WTC11 (cell line): ENCODE measurements at regions not wholly inside any gene's neighbourhood (a gene's known extent, or its start where the extent isn't known, plus 50 kb on each side); places are given as distances from the start of the nearest gene placed in this dataset.

Experiments used
- ATAC-seq: fragments of 200-7000 bp; cut with Tn5 transposase; 2 replicates; pipeline ENCODE4 v1.10.0; 2021; ENCODE audit warnings: mild to moderate bottlenecking, moderate library complexity
- CTCF ChIA-PET: fragments of 300-600 bp; sonication (Branson Sonifier 250); formaldehyde crosslinking; loops from one replicate; lab custom pipeline; 2021; ENCODE audit warnings: antibody characterized with exemption; lab: Charles Lee
- POLR2A ChIA-PET: fragments of 350-600 bp; sonication (Branson Sonifier 250); formaldehyde crosslinking; loops from one replicate; lab custom pipeline; 2021; ENCODE audit warnings: antibody characterized with exemption; lab: Charles Lee
- DNase-seq: peaks from one replicate; pipeline ENCODE4 v3.0.0; 2021; ENCODE audit warnings: low spot score
- H3K27ac Mint-ChIP-seq: 2 replicates; pipeline ENCODE4 v1.8.0; 2021; ENCODE audit warnings: mixed read lengths
- H3K27me3 Mint-ChIP-seq: 2 replicates; pipeline ENCODE4 v1.8.0; 2021; ENCODE audit warnings: low read depth, mild to moderate bottlenecking, moderate library complexity, mixed read lengths
- H3K36me3 Mint-ChIP-seq: 2 replicates; pipeline ENCODE4 v1.8.0; 2021; ENCODE audit warnings: mixed read lengths
- H3K4me1 Mint-ChIP-seq: 2 replicates; pipeline ENCODE4 v1.8.0; 2022; ENCODE audit warnings: mixed read lengths
- H3K4me3 Mint-ChIP-seq: 2 replicates; pipeline ENCODE4 v1.8.0; 2021; ENCODE audit warnings: mild to moderate bottlenecking, moderate library complexity, mixed read lengths
- H3K9me3 Mint-ChIP-seq: 2 replicates; pipeline ENCODE4 v1.8.0; 2021; ENCODE audit warnings: mixed read lengths
- ATF1 ChIP-seq: sonication (generic); formaldehyde crosslinking; IDR thresholded peaks from 2 replicates; pipeline ENCODE4 v1.8.1; 2023; ENCODE audit warnings: mild to moderate bottlenecking, moderate library complexity, missing genetic modification reagents
- ATF3 ChIP-seq: sonication (generic); formaldehyde crosslinking; conservative IDR thresholded peaks from 2 replicates; pipeline ENCODE4 v1.8.1; 2022; ENCODE audit warnings: mild to moderate bottlenecking, missing genetic modification reagents
- CREB1 ChIP-seq: sonication (generic); formaldehyde crosslinking; IDR thresholded peaks from 2 replicates; pipeline ENCODE4 v1.8.0; 2023; ENCODE audit warnings: mild to moderate bottlenecking, missing genetic modification reagents
- ESRRA ChIP-seq: sonication (generic); formaldehyde crosslinking; IDR thresholded peaks from 2 replicates; pipeline ENCODE4 v1.8.1; 2022; ENCODE audit warnings: mild to moderate bottlenecking, missing genetic modification reagents, borderline replicate concordance
- FOXK1 ChIP-seq: sonication (generic); formaldehyde crosslinking; IDR thresholded peaks from 2 replicates; pipeline ENCODE4 v1.8.0; 2022; ENCODE audit warnings: mild to moderate bottlenecking, moderate library complexity, missing genetic modification reagents
- FOXP1 ChIP-seq: sonication (generic); formaldehyde crosslinking; IDR thresholded peaks from 2 replicates; pipeline ENCODE4 v1.8.0; 2022; ENCODE audit warnings: missing genetic modification reagents, mild to moderate bottlenecking, moderate library complexity, borderline replicate concordance
- GRHL2 ChIP-seq: fragments of 250-450 bp; sonication (Bioruptor Pico); IDR thresholded peaks from 2 replicates; pipeline ENCODE4 v1.8.0; 2022; ENCODE audit warnings: mild to moderate bottlenecking, moderate library complexity; ENCODE audit not compliant: insufficient replicate concordance, severe bottlenecking
- IRF2 ChIP-seq: sonication (generic); formaldehyde crosslinking; IDR thresholded peaks from 2 replicates; pipeline ENCODE4 v1.8.0; 2022; ENCODE audit warnings: low read depth, missing genetic modification reagents, borderline replicate concordance
- JUN ChIP-seq: sonication (generic); formaldehyde crosslinking; IDR thresholded peaks from 2 replicates; pipeline ENCODE4 v1.8.0; 2023; ENCODE audit warnings: mild to moderate bottlenecking, missing genetic modification reagents
- KAT7 ChIP-seq: sonication (generic); formaldehyde crosslinking; IDR thresholded peaks from 2 replicates; pipeline ENCODE4 v1.8.1; 2023; ENCODE audit warnings: missing genetic modification reagents, mild to moderate bottlenecking, borderline replicate concordance
- MYBL2 ChIP-seq: sonication (generic); formaldehyde crosslinking; IDR thresholded peaks from 2 replicates; pipeline ENCODE4 v1.8.1; 2023; ENCODE audit warnings: mild to moderate bottlenecking, moderate library complexity, missing genetic modification reagents
- NFATC4 ChIP-seq: fragments of 250-450 bp; sonication (Bioruptor Pico); IDR thresholded peaks from 2 replicates; pipeline ENCODE4 v1.9.0; 2021; ENCODE audit warnings: mild to moderate bottlenecking
- NR1H2 ChIP-seq: sonication (generic); formaldehyde crosslinking; IDR thresholded peaks from 2 replicates; pipeline ENCODE4 v1.9.0; 2021; ENCODE audit warnings: mild to moderate bottlenecking, moderate library complexity, missing genetic modification reagents
- NR2C2 ChIP-seq: sonication (generic); formaldehyde crosslinking; IDR thresholded peaks from 2 replicates; pipeline ENCODE4 v1.8.0; 2022; ENCODE audit warnings: mild to moderate bottlenecking, missing genetic modification reagents
- SOX15 ChIP-seq: fragments of 250-450 bp; sonication (Bioruptor Pico); IDR thresholded peaks from 2 replicates; pipeline ENCODE4 v1.9.0; 2021; ENCODE audit warnings: mild to moderate bottlenecking
- TEAD4 ChIP-seq: sonication (generic); formaldehyde crosslinking; IDR thresholded peaks from 2 replicates; pipeline ENCODE4 v1.8.0; 2022; ENCODE audit warnings: mild to moderate bottlenecking, missing genetic modification reagents
- ZNF121 ChIP-seq: sonication (generic); formaldehyde crosslinking; IDR thresholded peaks from 2 replicates; pipeline ENCODE4 v1.8.0; 2023; ENCODE audit warnings: missing genetic modification reagents
- ZNF263 ChIP-seq: sonication (generic); formaldehyde crosslinking; IDR thresholded peaks from 2 replicates; pipeline ENCODE4 v1.8.1; 2022; ENCODE audit warnings: low read depth, mild to moderate bottlenecking, moderate library complexity, missing genetic modification reagents
- ZNF396 ChIP-seq: fragments of 250-450 bp; sonication (Bioruptor Pico); IDR thresholded peaks from 2 replicates; pipeline ENCODE4 v1.8.0; 2021; ENCODE audit warnings: mild to moderate bottlenecking, moderate library complexity, borderline replicate concordance
- TF ChIP-seq, protein P1 (sequence below): sonication (generic); formaldehyde crosslinking; IDR thresholded peaks from 2 replicates; pipeline ENCODE4 v1.8.0; 2023; ENCODE audit warnings: mild to moderate bottlenecking, missing genetic modification reagents
- TF ChIP-seq, protein P2 (sequence below): sonication (generic); formaldehyde crosslinking; IDR thresholded peaks from 2 replicates; pipeline ENCODE4 v1.8.0; 2023; ENCODE audit warnings: missing genetic modification reagents
- TF ChIP-seq, protein P3 (sequence below): sonication (generic); formaldehyde crosslinking; IDR thresholded peaks from 2 replicates; pipeline ENCODE4 v1.8.0; 2022; ENCODE audit warnings: mild to moderate bottlenecking, missing genetic modification reagents

GRCh38 chr1:193411714-193412113 lies 225.3 kb upstream of the B3GALT2 start:
- no peak overlapping the region for H3K4me3 Mint-ChIP-seq
- H3K9me3 Mint-ChIP-seq: no peaks in the 10 kb centered on the region
- ChIA-PET CTCF (no interaction called here), POLR2A (no interaction called here)
- peaks cover 6% of the 10 kb centered on the region for H3K4me1 Mint-ChIP-seq
- no peak for ATAC-seq
- H3K27me3 Mint-ChIP-seq: no peaks in the 10 kb centered on the region
- no peaks in the 10 kb centered on the region for H3K36me3 Mint-ChIP-seq
- DNase-seq: no peak
- no peak for TF ChIP-seq SOX15 (CRISPR knock-in tag)
- TF ChIP-seq ATF1 (CRISPR knock-in tag): no peak
- TF ChIP-seq ZNF263 (CRISPR knock-in tag): no peak
- TF ChIP-seq NFATC4 (CRISPR knock-in tag): no peak
- H3K27ac Mint-ChIP-seq: no peak overlapping the region

DNA sequence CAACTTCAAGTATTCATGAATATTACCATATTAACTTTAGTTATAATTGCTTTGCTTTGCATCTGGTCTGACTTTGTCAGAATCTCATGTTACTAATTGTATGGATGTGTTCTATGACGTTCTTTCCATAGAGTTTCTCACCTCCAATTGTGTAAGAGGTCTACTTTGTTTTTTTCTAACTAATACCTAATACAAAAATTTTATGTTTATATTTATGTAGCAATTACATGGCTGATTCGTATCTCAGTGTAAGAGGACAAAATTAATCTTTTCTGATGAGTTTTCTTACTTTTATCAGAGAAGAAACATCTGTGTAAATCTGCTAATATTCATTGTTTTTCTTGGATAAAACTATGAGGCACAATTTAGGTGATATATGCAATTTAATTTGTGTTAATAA lies 224.8 kb upstream of the B3GALT2 start:
- no peaks in the 10 kb centered on the region for H3K27me3 Mint-ChIP-seq
- peaks cover under 1% of the 10 kb centered on the region; the same call in 1 of the 2 replicates for H3K4me1 Mint-ChIP-seq
- no peak for TF ChIP-seq TEAD4 (CRISPR knock-in tag)
- TF ChIP-seq, protein P1, sequence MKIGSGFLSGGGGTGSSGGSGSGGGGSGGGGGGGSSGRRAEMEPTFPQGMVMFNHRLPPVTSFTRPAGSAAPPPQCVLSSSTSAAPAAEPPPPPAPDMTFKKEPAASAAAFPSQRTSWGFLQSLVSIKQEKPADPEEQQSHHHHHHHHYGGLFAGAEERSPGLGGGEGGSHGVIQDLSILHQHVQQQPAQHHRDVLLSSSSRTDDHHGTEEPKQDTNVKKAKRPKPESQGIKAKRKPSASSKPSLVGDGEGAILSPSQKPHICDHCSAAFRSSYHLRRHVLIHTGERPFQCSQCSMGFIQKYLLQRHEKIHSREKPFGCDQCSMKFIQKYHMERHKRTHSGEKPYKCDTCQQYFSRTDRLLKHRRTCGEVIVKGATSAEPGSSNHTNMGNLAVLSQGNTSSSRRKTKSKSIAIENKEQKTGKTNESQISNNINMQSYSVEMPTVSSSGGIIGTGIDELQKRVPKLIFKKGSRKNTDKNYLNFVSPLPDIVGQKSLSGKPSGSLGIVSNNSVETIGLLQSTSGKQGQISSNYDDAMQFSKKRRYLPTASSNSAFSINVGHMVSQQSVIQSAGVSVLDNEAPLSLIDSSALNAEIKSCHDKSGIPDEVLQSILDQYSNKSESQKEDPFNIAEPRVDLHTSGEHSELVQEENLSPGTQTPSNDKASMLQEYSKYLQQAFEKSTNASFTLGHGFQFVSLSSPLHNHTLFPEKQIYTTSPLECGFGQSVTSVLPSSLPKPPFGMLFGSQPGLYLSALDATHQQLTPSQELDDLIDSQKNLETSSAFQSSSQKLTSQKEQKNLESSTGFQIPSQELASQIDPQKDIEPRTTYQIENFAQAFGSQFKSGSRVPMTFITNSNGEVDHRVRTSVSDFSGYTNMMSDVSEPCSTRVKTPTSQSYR (CRISPR knock-in tag): no peak
- no peak for TF ChIP-seq KAT7 (CRISPR knock-in tag)
- TF ChIP-seq, protein P2, sequence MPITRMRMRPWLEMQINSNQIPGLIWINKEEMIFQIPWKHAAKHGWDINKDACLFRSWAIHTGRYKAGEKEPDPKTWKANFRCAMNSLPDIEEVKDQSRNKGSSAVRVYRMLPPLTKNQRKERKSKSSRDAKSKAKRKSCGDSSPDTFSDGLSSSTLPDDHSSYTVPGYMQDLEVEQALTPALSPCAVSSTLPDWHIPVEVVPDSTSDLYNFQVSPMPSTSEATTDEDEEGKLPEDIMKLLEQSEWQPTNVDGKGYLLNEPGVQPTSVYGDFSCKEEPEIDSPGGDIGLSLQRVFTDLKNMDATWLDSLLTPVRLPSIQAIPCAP: no peak
- no peak for TF ChIP-seq ZNF121 (CRISPR knock-in tag)
- TF ChIP-seq ESRRA: no peak
- TF ChIP-seq NR2C2: no peak
- no peak for TF ChIP-seq CREB1 (CRISPR knock-in tag)
- TF ChIP-seq NR1H2: no peak
- no peak for TF ChIP-seq FOXK1 (CRISPR knock-in tag)
- no peak for TF ChIP-seq ATF3 (CRISPR knock-in tag)
- no peak for TF ChIP-seq FOXP1 (CRISPR knock-in tag)
- H3K27ac Mint-ChIP-seq: no peak overlapping the region
- H3K36me3 Mint-ChIP-seq: no peaks in the 10 kb centered on the region
- ATAC-seq (no peak), DNase-seq (no peak)
- CTCF ChIA-PET: no interaction called here
- no peak overlapping the region for H3K4me3 Mint-ChIP-seq
- POLR2A ChIA-PET: no interaction called here
- H3K9me3 Mint-ChIP-seq: no peaks in the 10 kb centered on the region

GRCh38 chr1:193408782-193409293 lies 222.4 kb upstream of the B3GALT2 start:
- Mint-ChIP-seq H3K36me3 (no peaks in the 10 kb centered on the region), H3K27ac (no peak overlapping the region), H3K4me3 (no peak overlapping the region), H3K9me3 (no peaks in the 10 kb centered on the region), H3K27me3 (no peaks in the 10 kb centered on the region), H3K4me1 (no peaks in the 10 kb centered on the region)
- TF ChIP-seq GRHL2 (CRISPR knock-in tag): no peak
- no peak for TF ChIP-seq JUN (CRISPR knock-in tag)
- no peak for TF ChIP-seq ZNF121 (CRISPR knock-in tag)
- TF ChIP-seq MYBL2 (CRISPR knock-in tag): no peak
- no peak for TF ChIP-seq IRF2
- TF ChIP-seq ZNF396 (CRISPR knock-in tag): no peak
- TF ChIP-seq, protein P3, sequence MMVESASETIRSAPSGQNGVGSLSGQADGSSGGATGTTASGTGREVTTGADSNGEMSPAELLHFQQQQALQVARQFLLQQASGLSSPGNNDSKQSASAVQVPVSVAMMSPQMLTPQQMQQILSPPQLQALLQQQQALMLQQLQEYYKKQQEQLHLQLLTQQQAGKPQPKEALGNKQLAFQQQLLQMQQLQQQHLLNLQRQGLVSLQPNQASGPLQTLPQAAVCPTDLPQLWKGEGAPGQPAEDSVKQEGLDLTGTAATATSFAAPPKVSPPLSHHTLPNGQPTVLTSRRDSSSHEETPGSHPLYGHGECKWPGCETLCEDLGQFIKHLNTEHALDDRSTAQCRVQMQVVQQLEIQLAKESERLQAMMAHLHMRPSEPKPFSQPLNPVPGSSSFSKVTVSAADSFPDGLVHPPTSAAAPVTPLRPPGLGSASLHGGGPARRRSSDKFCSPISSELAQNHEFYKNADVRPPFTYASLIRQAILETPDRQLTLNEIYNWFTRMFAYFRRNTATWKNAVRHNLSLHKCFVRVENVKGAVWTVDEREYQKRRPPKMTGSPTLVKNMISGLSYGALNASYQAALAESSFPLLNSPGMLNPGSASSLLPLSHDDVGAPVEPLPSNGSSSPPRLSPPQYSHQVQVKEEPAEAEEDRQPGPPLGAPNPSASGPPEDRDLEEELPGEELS (CRISPR knock-in tag): no peak
- TF ChIP-seq, protein P1 (CRISPR knock-in tag): no peak
- DNase-seq (no peak), ATAC-seq (peak; percentile 48)
- ChIA-PET POLR2A (no interaction called here), CTCF (no interaction called here)
